HepG2 (cell line): ENCODE measurements at regions not wholly inside any gene's neighbourhood (a gene's known extent, or its start where the extent isn't known, plus 50 kb on each side); places are given as distances from the start of the nearest gene placed in this dataset.

ENCODE experiments used
- ATAC-seq: fragments of 200-7000 bp; cut with Tn5 transposase; 3 replicates; pipeline ENCODE4 v1.9.1; 2020; ENCODE audit warnings: mild to moderate bottlenecking, moderate library complexity
- BruUV-seq: library from RNA; stranded (reverse); fragments of 400-500 nt; replicated peaks from 2 replicates; lab custom pipeline; 2021; lab: Mats Ljungman, UMichigan
- CTCF ChIA-PET: fragments of 300-600 bp; formaldehyde crosslinking; extraction: SDS; loops from one replicate; lab custom pipeline; 2021; ENCODE audit warnings: low total read pairs, inconsistent platforms, low intra/inter-chr PET ratio; lab: Yijun Ruan, JAX
- POLR2A ChIA-PET: fragments of 350-600 bp; sonication (Branson Sonifier 250); formaldehyde crosslinking; loops from one replicate; lab custom pipeline; 2020; ENCODE audit warnings: antibody characterized with exemption, inconsistent platforms; lab: Yijun Ruan, JAX
- DNase-seq: peaks from one replicate; pipeline ENCODE4 v3.0.0-alpha.2; 2015; ENCODE audit warnings: low spot score
- FAIRE-seq: peaks from 3 replicates; lab custom pipeline; 2011; peaks lifted over from hg19 to GRCh38; lab: Jason Lieb, UNC
- H2AFZ ChIP-seq: one replicate; pipeline ENCODE4 v1.6.1; 2011; ENCODE audit warnings: low read length, inconsistent platforms
- H3K27ac ChIP-seq: fragments of 300-600 bp; 3 replicates; pipeline ENCODE4 v1.8.0; 2011; ENCODE audit warnings: mixed run types, mild to moderate bottlenecking, mixed read lengths, low read length, inconsistent platforms; ENCODE audit not compliant: insufficient read depth; ENCODE audit errors: extremely low read length
- H3K27me3 ChIP-seq, 2 experiments: fragments of 200-600 bp in 1 of 2; 2 replicates in 1 of 2; 3 replicates in 1 of 2; pipeline versions ENCODE4 v1.6.0 to v1.8.0; 2011; ENCODE audit warnings: low read length in 2 of 2, mild to moderate bottlenecking in 2 of 2, moderate library complexity in 2 of 2, inconsistent platforms in 1 of 2; ENCODE audit not compliant: insufficient read depth in 2 of 2, control insufficient read depth in 1 of 2
- H3K36me3 ChIP-seq, 2 experiments: fragments of 200-600 bp in 1 of 2; replicated peaks in 1 of 2; 2 replicates in 1 of 2; 3 replicates in 1 of 2; pipeline versions ENCODE4 v1.5.1 to v1.8.0; 2011; ENCODE audit warnings: low read length in 2 of 2, inconsistent platforms in 1 of 2; ENCODE audit not compliant: insufficient read depth in 2 of 2, control insufficient read depth in 1 of 2
- H3K4me1 ChIP-seq: 2 replicates; pipeline ENCODE4 v1.5.1; 2012; ENCODE audit warnings: low read length, inconsistent platforms; ENCODE audit not compliant: insufficient read depth
- H3K4me2 ChIP-seq: 2 replicates; pipeline ENCODE4 v1.6.0; 2011; ENCODE audit warnings: low read depth, low read length, inconsistent platforms
- H3K4me3 ChIP-seq, 3 experiments: fragments of 200-600 bp in 1 of 3; sonication (generic), shearing (Covaris generic) in 1 of 3; replicated peaks in 1 of 3; 2 replicates each; pipeline ENCODE4 v1.5.1; 2011 to 2016; ENCODE audit warnings: low read length in 3 of 3, inconsistent platforms in 2 of 3, low read depth in 2 of 3, mild to moderate bottlenecking in 2 of 3, control low read depth in 1 of 3, mixed read lengths in 1 of 3; ENCODE audit not compliant: insufficient read depth in 1 of 3
- H3K79me2 ChIP-seq: one replicate; pipeline ENCODE4 v1.6.1; 2011; ENCODE audit warnings: low read length, inconsistent platforms; ENCODE audit not compliant: insufficient read depth
- H3K9ac ChIP-seq: 2 replicates; pipeline ENCODE4 v1.6.0; 2011; ENCODE audit warnings: mild to moderate bottlenecking, low read depth, low read length, inconsistent platforms; ENCODE audit not compliant: insufficient read depth
- H3K9me3 ChIP-seq: 2 replicates; pipeline ENCODE4 v1.5.1; 2012; ENCODE audit warnings: mild to moderate bottlenecking, low read length
- H4K20me1 ChIP-seq: 2 replicates; pipeline ENCODE4 v1.6.0; 2011; ENCODE audit warnings: inconsistent platforms, mild to moderate bottlenecking, low read length, moderate library complexity; ENCODE audit not compliant: insufficient read depth
- ONECUT2 ChIP-seq: sonication (generic); formaldehyde crosslinking; IDR thresholded peaks from 2 replicates; pipeline ENCODE4 v1.4.0; 2020; ENCODE audit warnings: missing genetic modification reagents
- ZNF660 ChIP-seq: sonication (generic); formaldehyde crosslinking; IDR thresholded peaks from 2 replicates; pipeline ENCODE4 v1.5.1; 2020; ENCODE audit warnings: mild to moderate bottlenecking, low read depth, missing genetic modification reagents, borderline replicate concordance
- WGBS: methylation state at CpG from one replicate; pipeline ENCODE4 v1.1.6; 2017; ENCODE audit warnings: low lambda C conversion rate; 5-methylcytosine and 5-hydroxymethylcytosine counted together
- in situ Hi-C: cut with HindIII; loops from 2 replicates; pipeline ENCODE4 v1.10.0; 2017; ENCODE audit warnings: low pct_unique_long_range_greater_than_20kb; ENCODE audit not compliant: extremely low pct_ligation_motif_present
- intact Hi-C: fragments of 100-400 bp; cut with micrococcal nuclease; formaldehyde crosslinking; loops from one replicate; pipeline ENCODE4 v1.10.0; 2022; ENCODE audit not compliant: unreplicated experiment
- TF ChIP-seq, protein P1 (sequence below): sonication (generic); formaldehyde crosslinking; IDR thresholded peaks from 2 replicates; pipeline ENCODE4 v1.4.0; 2020; ENCODE audit warnings: missing genetic modification reagents

DNA sequence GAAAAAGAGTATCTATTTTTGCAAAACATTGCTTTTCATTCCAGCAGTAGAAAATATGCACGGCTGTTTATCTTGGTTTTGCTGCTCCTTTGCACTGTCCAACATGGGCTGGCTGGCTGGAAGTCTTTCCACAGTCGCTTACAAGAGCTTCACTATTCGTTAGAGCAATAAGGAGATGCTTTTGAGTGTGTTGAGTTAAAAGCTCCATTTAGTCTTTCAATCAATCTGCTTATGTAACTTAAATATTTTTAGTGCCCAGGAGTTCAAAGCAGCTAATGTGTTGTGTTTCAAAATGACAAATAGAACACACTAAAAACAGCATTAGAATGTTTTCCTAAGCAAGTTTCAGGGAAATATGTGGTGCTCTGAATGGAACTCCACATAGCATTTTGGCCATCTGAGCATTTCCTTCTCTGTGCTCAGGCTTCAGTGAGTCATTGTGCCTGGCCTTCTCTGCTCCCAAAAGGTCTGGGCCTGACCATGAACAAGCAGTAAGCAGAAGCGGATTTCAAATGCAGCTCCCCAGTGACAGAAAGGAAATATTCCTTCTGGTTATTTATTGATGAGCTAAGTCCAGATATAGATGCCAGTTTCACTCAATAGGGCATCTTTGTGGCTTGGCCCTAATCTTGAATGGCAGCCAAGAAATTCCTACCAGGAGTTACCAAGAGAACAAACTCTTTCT lies 580.3 kb downstream of the TENT5A start (continued):
- TF ChIP-seq, protein P1, sequence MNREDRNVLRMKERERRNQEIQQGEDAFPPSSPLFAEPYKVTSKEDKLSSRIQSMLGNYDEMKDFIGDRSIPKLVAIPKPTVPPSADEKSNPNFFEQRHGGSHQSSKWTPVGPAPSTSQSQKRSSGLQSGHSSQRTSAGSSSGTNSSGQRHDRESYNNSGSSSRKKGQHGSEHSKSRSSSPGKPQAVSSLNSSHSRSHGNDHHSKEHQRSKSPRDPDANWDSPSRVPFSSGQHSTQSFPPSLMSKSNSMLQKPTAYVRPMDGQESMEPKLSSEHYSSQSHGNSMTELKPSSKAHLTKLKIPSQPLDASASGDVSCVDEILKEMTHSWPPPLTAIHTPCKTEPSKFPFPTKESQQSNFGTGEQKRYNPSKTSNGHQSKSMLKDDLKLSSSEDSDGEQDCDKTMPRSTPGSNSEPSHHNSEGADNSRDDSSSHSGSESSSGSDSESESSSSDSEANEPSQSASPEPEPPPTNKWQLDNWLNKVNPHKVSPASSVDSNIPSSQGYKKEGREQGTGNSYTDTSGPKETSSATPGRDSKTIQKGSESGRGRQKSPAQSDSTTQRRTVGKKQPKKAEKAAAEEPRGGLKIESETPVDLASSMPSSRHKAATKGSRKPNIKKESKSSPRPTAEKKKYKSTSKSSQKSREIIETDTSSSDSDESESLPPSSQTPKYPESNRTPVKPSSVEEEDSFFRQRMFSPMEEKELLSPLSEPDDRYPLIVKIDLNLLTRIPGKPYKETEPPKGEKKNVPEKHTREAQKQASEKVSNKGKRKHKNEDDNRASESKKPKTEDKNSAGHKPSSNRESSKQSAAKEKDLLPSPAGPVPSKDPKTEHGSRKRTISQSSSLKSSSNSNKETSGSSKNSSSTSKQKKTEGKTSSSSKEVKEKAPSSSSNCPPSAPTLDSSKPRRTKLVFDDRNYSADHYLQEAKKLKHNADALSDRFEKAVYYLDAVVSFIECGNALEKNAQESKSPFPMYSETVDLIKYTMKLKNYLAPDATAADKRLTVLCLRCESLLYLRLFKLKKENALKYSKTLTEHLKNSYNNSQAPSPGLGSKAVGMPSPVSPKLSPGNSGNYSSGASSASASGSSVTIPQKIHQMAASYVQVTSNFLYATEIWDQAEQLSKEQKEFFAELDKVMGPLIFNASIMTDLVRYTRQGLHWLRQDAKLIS (CRISPR knock-in tag): no peak

DNA sequence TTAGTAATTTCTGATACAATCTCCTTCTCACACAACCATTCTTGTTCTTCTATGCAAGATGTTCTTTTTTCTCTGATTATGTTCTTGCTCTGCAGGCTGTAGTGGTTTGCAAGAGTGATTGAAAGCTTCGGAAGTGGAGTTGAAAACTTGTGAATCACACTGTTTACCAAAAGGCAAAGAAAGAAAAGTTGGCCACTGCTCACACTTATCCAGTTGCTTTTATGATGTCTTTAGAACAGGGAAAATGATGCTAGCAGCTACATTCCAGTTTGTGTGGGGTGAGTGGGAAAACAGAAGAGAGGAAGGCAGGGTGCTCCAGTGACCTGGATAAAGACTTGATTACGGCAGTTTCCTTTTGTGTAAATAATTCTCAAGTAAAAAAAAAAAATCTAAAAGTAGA lies 583.3 kb downstream of the TENT5A start:
- FAIRE-seq: no peak
- H3K79me2 ChIP-seq: no peaks in the 10 kb centered on the region

More for the DNA sequence above, 583.3 kb downstream of the TENT5A start:
- no TSS peak for BruUV-seq
- no peak overlapping the region for H2AFZ ChIP-seq
- no peak for ATAC-seq
- CTCF ChIA-PET: no interaction called here
- no peak overlapping the region for H3K9ac ChIP-seq
- POLR2A ChIA-PET: no interaction called here
- no peaks in the 10 kb centered on the region for H3K9me3 ChIP-seq
- no peaks in the 10 kb centered on the region for H4K20me1 ChIP-seq
- intact Hi-C loops (no loop called here), in situ Hi-C loops (no loop called here)
- no peak overlapping the region for H3K4me2 ChIP-seq
- no peaks in the 10 kb centered on the region for H3K27me3 ChIP-seq
- DNase-seq: no peak
- no peak overlapping the region for H3K27ac ChIP-seq
- H3K4me3 ChIP-seq: no peak overlapping the region
- WGBS: 14% methylated on average over 2 of the region's 2 CpGs
- TF ChIP-seq ONECUT2 (CRISPR knock-in tag) (no peak), ZNF660 (CRISPR knock-in tag) (no peak)
- no peaks in the 10 kb centered on the region for H3K4me1 ChIP-seq
- no peaks in the 10 kb centered on the region for H3K36me3 ChIP-seq
